GM21825 (cell line): ENCODE measurements at regions not wholly inside any gene's neighbourhood (a gene's known extent, or its start where the extent isn't known, plus 50 kb on each side); places are given as distances from the start of the nearest gene placed in this dataset.

Experiments used
- ATAC-seq: cut with Tn5 transposase; IDR thresholded peaks from one replicate; pipeline ENCODE4 v1.9.1; 2021; ENCODE audit warnings: mild to moderate bottlenecking, moderate library complexity; ENCODE audit not compliant: unreplicated experiment

GRCh38 chr2:126512026-126512425 is 143.9 kb upstream of the GYPC start:
- ATAC-seq = no peak

- no peak for ATAC-seq
These were observed 142.9 kb upstream of the GYPC start for GRCh38 chr2:126513033-126513432.

- ATAC-seq = no peak
These were observed 140.5 kb upstream of the GYPC start for GRCh38 chr2:126515471-126515870.

GRCh38 chr2:126518196-126518595 is 137.8 kb upstream of the GYPC start:
- no peak for ATAC-seq

- ATAC-seq = peak; percentile 69
These were observed 128.0 kb upstream of the GYPC start for GRCh38 chr2:126527836-126528490.

- ATAC-seq = no peak
These were observed 124.9 kb upstream of the GYPC start for GRCh38 chr2:126531029-126531428.

- ATAC-seq = no peak
These were observed 121.5 kb upstream of the GYPC start for GRCh38 chr2:126534478-126534877.

GRCh38 chr2:126535408-126535807 is 120.5 kb upstream of the GYPC start:
- ATAC-seq = no peak

GRCh38 chr2:126536605-126537200 is 119.3 kb upstream of the GYPC start:
- ATAC-seq = no peak

- ATAC-seq = no peak
These were observed 116.9 kb upstream of the GYPC start for GRCh38 chr2:126539101-126539500.

GRCh38 chr2:126542247-126542646 is 113.7 kb upstream of the GYPC start:
- no peak for ATAC-seq

GRCh38 chr2:126543081-126543480 is 112.9 kb upstream of the GYPC start:
- ATAC-seq = no peak

- ATAC-seq = no peak
These were observed 97.9 kb upstream of the GYPC start for GRCh38 chr2:126558029-126558428.

GRCh38 chr2:126568734-126569133 is 87.2 kb upstream of the GYPC start:
- ATAC-seq = no peak

- no peak for ATAC-seq
These were observed 84.6 kb upstream of the GYPC start for GRCh38 chr2:126571403-126571802.

GRCh38 chr2:126575631-126576030 is 80.3 kb upstream of the GYPC start:
- ATAC-seq = no peak

- ATAC-seq = no peak
These were observed 76.1 kb upstream of the GYPC start for GRCh38 chr2:126579868-126580267.

- no peak for ATAC-seq
These were observed 69.6 kb upstream of the GYPC start for GRCh38 chr2:126586317-126586716.

- ATAC-seq = no peak
These were observed 56.9 kb upstream of the GYPC start for GRCh38 chr2:126599062-126599461.

- ATAC-seq = no peak
These were observed 55.2 kb upstream of the GYPC start for GRCh38 chr2:126600742-126601141.

GRCh38 chr2:126602334-126602733 is 53.6 kb upstream of the GYPC start:
- no peak for ATAC-seq
